ENCODE measurements at regions not wholly inside any gene's neighbourhood (a gene's known extent, or its start where the extent isn't known, plus 50 kb on each side); places are given as distances from the start of the nearest gene placed in this dataset.
"Not testable (repeated sequence)": the region's sequence is repeated elsewhere in the genome, so short reads cannot be mapped to it uniquely, and the experiment has no call there.

DNA sequence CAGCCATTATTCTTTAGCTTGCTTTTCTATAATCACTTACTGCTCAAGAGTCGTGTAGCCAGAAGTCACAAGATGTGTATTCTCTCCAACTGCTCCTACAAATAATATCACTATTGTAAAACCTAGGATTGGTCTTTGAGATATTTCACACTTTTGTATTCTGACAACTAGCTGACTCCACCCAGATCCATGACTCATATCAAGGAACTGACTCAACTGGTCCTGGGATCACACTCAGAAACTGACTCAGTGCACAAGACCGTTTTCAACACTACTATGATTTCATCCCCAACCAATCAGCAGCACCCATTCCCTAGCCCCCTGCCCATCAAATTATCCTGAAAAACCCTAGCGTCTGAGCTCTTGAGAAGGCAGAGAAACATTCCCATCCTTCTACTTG lies 56.5 kb upstream of the ORC5 start:
- no peak for DNase-seq

- DNase-seq, result no peak
Measured at GRCh38 chr7:104267701-104268368, 60.0 kb upstream of the ORC5 start.

DNA sequence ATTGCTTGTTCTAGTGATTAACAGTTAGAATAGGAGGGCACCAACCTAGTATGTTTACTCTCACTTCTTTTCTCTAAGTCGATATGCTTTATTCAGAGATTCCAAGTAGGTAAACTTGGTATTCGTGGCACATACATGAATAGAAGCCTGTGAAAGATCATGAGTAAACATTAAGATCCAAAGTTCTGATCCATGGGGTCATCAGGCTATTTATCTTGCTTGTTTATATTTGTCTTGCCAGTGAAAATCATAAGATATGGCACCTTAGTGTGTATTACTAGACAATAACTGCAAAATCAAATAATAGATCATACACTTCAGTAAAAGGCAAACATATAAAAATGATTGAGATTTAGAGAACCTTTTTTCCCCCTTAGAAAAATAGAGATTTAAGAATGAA lies 56.5 kb upstream of the LHFPL3 start:
- DNase-seq, result no peak

DNA sequence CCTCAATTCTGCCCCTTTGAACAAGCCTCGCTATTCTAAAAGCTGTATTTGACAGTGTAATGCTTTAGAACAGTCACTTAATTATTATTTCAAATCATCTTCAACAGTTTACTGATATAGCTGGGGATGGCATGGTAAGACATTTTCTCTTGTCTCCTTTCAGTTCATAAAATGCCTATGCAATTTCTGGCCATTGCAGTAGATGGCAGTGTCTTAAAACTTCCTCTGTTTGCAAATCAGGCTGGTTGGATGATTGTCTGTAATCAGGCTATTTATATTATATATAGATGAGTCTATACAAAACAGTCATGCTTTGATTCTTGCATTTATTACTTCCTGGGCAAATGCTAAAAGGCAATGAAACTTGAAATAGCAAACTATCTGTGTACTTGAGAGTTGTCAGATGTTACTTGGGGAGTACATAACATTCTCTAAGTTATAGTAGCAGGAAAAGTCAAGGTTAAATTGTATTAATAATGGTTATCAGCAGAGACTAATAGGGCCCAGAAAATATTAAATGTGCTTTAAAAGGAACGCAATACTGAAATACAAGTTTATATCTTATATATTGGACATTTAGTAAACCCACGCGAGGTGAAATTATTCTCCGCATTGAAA lies 55.5 kb upstream of the LHFPL3 start:
- DNase-seq, result no peak

GRCh38 chr7:104275900-104276299 lies 52.5 kb upstream of the LHFPL3 start:
- peak; percentile 10 for DNase-seq

GRCh38 chr7:104276730-104277129 lies 51.7 kb upstream of the LHFPL3 start:
- not testable (repeated sequence) for DNase-seq
